ENCODE measurements at regions not wholly inside any gene's neighbourhood (a gene's known extent, or its start where the extent isn't known, plus 50 kb on each side); places are given as distances from the start of the nearest gene placed in this dataset.

- no peak for DNase-seq (ENCODE audit: low read depth)
- in situ Hi-C loops (cut with HindIII; ENCODE audit: low pct_unique_long_range_greater_than_20kb, low sequenced_read_pairs), result no loop called here
These were observed 367.2 kb downstream of the FGFR2 start for GRCh38 chr10:121231079-121231478.

- in situ Hi-C loops (cut with HindIII; ENCODE audit: low pct_unique_long_range_greater_than_20kb, low sequenced_read_pairs), result no loop called here
These were observed 365.8 kb downstream of the FGFR2 start for GRCh38 chr10:121232494-121232893.

DNA sequence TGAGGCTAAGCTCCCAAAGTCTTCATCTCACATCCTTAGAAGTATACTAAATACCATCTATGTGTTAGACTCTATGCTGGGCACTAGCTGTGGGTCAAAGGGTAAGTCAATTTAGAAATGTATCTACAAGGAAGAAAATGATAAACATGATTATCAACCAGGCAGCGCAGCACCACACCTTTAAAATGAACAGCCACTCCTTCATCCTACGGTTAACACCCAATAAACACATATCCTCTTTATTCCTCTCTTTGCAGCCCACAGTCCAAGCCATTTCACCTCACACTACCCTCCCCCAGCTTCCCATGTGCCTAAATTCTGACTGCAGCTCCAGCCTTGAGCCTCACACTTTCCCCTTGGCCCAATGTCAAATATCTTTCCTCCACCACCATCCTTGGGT lies 362.6 kb downstream of the FGFR2 start:
- in situ Hi-C loops (cut with HindIII; ENCODE audit: low pct_unique_long_range_greater_than_20kb, low sequenced_read_pairs), result no loop called here
- no peak for DNase-seq (ENCODE audit: low read depth)

More at GRCh38 chr10:121232494-121232893, 365.8 kb downstream of the FGFR2 start:
- no peak for DNase-seq (ENCODE audit: low read depth)

DNA sequence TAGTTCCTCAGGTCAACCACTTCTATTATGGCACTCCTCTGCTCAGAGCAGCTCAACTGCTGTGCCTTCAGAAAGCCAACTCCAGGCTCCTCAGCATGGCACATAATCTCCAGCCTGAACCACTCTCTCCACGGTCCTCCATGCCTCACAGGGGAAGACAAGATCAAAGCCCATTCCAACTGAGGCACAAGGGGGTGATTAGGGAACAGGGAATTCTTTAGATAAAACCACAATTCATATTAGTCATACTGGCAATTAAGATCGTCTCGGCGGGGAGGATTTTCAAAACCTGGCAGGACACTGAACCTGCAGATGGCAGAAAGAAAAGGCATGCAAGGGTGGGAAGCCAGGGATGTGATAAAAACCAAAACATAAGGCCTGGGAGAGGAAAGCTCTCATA lies 361.6 kb downstream of the FGFR2 start:
- DNase-seq (ENCODE audit: low read depth), result no peak
- in situ Hi-C loops (cut with HindIII; ENCODE audit: low pct_unique_long_range_greater_than_20kb, low sequenced_read_pairs), result no loop called here

- no peak for DNase-seq (ENCODE audit: low read depth)
- in situ Hi-C loops (cut with HindIII; ENCODE audit: low pct_unique_long_range_greater_than_20kb, low sequenced_read_pairs), result no loop called here
These were observed 360.5 kb downstream of the FGFR2 start for GRCh38 chr10:121237718-121238117.

- in situ Hi-C loops (cut with HindIII; ENCODE audit: low pct_unique_long_range_greater_than_20kb, low sequenced_read_pairs), result no loop called here
- no peak for DNase-seq (ENCODE audit: low read depth)
These were observed 358.2 kb downstream of the FGFR2 start for GRCh38 chr10:121240011-121240410.

DNA sequence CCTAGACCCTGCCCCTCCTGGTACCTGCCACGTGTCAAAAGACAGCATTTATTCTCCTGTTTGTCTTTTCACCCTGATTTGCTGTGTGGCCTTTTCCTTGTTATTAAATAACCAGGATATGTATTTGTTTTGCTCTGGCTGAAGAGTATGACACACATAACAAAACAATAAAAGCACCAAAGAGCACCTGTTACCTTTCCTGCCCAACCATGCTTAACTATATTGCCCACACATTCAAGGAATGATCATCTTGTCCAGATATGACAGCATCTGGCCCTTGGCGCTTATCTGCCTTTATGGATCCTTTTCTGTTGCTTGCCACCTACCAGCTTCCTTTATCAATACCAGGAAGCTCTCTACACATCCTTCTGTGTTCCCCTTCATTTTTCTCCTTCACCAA lies 357.7 kb downstream of the FGFR2 start:
- in situ Hi-C loops (cut with HindIII; ENCODE audit: low pct_unique_long_range_greater_than_20kb, low sequenced_read_pairs), result no loop called here
- no peak for DNase-seq (ENCODE audit: low read depth)

DNA sequence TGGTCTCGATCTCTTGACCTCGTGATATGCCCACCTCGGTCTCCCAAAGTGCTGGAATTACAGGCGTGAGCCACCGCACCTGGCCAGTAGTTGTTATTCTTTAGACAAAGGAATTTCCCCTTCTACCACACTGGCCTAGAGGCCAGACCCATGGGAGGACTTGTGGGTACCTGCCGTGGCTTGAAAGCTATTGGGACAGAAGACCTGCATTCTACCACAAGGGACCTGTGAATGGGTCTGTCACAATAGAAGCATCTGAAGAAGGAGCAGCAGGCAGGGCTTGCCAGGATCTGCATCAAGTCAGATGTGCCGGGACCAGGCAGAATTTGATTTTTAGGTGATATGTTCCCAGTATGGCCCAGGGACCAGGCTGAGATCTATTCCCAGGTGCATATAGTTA lies 356.9 kb downstream of the FGFR2 start:
- in situ Hi-C loops (cut with HindIII; ENCODE audit: low pct_unique_long_range_greater_than_20kb, low sequenced_read_pairs), result no loop called here
- DNase-seq (ENCODE audit: low read depth), result no peak

DNA sequence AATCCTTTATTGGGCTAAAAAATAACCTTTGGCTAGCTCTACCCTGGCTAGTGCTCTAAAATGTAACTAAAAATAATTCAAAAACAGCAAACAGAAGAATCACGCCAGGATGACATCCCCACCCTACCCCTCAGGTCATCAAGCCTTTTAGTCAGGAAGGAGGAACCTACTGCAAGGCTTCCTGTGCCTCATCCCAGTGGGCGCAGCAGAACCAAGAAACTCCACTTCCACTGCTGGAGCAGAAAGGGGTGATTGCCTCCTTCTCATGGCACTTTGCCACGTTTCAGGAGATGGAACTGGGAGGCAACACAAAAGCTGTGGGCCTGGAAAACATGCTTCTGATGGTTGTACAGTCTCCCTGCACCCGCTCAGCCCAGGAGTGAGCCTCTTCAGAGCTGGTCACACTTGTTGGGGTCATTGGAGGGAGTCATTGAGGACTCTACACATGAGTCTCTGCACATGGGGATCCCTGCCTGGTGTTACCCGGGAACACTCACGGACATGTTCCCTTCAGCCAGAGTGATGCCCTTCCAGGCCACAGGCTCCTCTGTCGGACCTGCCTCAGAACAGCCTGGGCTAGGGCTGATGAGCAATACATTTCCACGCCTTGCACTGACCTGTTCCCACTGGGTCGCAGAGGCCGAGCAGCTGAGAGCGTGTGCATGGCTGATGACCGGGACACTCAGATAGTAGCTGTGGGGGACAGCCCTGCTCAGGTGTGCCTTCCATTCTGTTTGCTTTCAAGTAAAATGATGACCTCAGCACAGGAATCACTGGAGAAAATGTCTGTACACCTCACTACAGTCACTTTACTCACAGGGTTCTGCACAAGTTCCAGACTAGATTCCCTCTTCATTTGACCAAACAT lies 355.3 kb downstream of the FGFR2 start:
- in situ Hi-C loops (cut with HindIII; ENCODE audit: low pct_unique_long_range_greater_than_20kb, low sequenced_read_pairs), result no loop called here
- no peak for DNase-seq (ENCODE audit: low read depth)

GRCh38 chr10:121243609-121244241 lies 354.5 kb downstream of the FGFR2 start:
- in situ Hi-C loops (cut with HindIII; ENCODE audit: low pct_unique_long_range_greater_than_20kb, low sequenced_read_pairs), result no loop called here
- no peak for DNase-seq (ENCODE audit: low read depth)

DNA sequence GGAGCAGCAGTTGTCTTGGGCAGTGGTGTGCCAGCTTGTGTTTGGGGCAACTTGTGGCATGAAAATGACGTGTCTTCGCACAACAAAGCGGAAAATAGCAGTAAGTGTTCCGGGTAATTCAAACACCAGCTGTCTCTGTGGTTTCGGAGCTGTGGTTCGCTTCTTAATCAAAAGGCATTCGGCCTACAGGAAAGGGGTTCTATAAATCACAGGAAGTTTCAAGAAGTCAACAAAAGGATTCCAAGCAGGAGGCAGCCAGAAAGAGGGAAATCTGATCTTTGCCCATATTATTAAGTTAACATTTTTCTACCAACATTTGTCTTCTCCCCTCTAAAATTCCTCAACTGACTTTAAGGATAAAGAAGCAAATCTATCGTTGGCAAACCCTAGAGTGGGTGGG lies 353.4 kb downstream of the FGFR2 start:
- in situ Hi-C loops (cut with HindIII; ENCODE audit: low pct_unique_long_range_greater_than_20kb, low sequenced_read_pairs), result no loop called here
- no peak for DNase-seq (ENCODE audit: low read depth)

GRCh38 chr10:121245754-121246153 lies 352.5 kb downstream of the FGFR2 start:
- in situ Hi-C loops (cut with HindIII; ENCODE audit: low pct_unique_long_range_greater_than_20kb, low sequenced_read_pairs), result no loop called here
- DNase-seq (ENCODE audit: low read depth), result no peak

- in situ Hi-C loops (cut with HindIII; ENCODE audit: low pct_unique_long_range_greater_than_20kb, low sequenced_read_pairs), result no loop called here
- no peak for DNase-seq (ENCODE audit: low read depth)
These were observed 350.0 kb downstream of the FGFR2 start for GRCh38 chr10:121248266-121248665.

DNA sequence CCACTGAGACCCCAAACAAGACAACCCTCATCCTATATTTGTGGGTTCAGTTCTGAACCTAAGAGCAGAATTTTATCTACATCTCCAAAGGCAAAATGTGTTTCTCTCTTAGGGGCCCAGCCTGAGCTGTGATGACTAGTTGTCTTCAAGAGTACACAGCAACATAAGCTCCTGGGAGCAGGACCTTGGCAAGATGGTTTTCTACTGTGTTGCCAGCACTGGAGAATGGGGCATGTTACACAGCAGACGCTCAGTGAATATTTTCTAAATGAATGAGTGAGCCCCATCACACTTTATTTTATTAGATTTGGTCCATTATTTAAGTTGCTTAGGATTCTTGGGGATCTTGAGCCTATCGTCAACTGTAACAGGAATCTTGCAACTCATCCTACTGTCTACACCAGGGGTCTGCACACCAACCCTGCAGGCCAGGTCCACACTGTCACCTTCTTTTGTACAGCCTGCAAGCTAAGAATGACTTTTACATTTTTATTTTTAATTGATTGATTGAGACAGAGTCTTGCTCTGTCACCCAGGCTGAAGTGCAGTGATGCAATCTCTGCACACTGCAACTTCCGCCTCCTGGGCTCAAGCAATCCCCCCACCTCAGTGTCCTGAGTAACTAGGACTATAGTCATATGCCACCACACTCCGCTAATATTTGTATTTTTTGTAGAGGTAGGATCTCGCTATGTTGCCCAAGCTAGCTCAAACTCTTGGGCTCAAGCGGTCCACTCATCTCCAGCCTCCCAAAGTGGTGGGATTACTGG lies 347.1 kb downstream of the FGFR2 start:
- in situ Hi-C loops (cut with HindIII; ENCODE audit: low pct_unique_long_range_greater_than_20kb, low sequenced_read_pairs), result no loop called here
- no peak for DNase-seq (ENCODE audit: low read depth)

DNA sequence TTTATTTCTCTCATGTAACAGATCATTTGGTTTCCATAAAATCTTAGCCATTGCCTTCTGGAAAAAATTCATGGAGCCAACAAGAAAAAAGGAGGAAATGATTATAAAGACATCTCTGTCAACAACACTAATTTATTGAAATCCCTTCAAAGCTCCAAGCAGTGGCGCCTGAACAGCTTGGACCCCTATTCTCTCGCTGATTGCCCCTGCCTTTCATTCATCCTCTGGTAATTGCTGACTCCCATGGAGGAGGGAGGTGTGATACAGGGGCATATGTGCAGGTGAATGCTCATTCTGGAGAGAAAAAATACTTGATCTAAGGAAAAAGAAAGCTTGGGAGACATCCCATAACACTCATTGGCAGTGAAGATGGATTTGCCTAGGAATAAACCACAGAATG lies 345.5 kb downstream of the FGFR2 start:
- no peak for DNase-seq (ENCODE audit: low read depth)
- in situ Hi-C loops (cut with HindIII; ENCODE audit: low pct_unique_long_range_greater_than_20kb, low sequenced_read_pairs), result no loop called here

GRCh38 chr10:121260377-121260776 lies 337.9 kb downstream of the FGFR2 start:
- in situ Hi-C loops (cut with HindIII; ENCODE audit: low pct_unique_long_range_greater_than_20kb, low sequenced_read_pairs), result no loop called here
- no peak for DNase-seq (ENCODE audit: low read depth)

DNA sequence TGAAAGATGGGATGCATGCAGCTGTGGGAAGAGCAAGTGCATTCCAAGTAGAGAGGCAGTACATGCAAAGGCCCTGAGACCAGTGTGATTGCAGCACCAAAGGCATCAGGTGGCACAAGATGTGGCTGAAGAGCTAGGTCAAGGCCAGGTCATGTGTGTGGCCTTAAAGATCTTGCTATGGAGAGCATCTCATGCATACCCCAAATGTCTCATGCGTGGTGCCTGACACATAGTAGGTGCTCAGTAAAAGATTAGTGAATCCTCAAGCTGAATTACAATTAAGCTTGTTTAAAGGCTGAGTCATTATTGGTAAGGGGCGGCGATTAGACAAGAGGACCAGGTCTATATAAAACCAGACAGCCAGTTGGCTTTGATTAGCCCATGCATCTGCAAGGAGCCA lies 336.6 kb downstream of the FGFR2 start:
- DNase-seq (ENCODE audit: low read depth), result no peak
- in situ Hi-C loops (cut with HindIII; ENCODE audit: low pct_unique_long_range_greater_than_20kb, low sequenced_read_pairs), result no loop called here

DNA sequence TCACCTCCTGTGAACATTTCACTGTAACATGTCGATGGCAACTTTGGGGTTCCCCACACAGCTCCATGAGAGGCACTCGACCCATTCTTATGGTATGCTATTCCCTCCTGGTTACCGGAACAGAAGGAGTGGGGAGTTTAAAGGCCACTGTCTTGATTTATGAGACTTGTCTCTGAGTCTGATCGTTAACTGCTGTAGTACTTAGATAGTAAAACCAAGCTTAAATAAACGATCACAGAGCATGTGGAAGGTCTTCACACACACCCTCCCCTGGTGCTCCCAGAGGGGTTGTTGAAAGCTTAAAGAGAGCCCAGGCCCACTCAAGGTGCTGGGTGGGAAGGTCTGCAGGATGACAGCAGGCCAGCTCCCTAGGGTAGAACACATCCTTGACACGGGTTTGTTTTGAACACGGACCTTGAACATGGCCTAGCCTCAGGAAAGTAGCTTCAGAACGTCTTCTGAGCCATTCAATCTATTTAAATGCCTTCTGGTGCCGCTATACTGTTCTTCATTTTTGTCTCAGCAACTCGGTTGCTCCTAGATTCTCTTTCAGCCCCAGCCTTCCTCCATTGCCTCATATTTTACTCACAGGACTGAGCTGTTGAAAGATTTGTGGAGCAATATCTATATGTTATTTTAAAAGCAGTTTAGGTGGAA lies 335.3 kb downstream of the FGFR2 start:
- no peak for DNase-seq (ENCODE audit: low read depth)
- in situ Hi-C loops (cut with HindIII; ENCODE audit: low pct_unique_long_range_greater_than_20kb, low sequenced_read_pairs), result no loop called here

DNA sequence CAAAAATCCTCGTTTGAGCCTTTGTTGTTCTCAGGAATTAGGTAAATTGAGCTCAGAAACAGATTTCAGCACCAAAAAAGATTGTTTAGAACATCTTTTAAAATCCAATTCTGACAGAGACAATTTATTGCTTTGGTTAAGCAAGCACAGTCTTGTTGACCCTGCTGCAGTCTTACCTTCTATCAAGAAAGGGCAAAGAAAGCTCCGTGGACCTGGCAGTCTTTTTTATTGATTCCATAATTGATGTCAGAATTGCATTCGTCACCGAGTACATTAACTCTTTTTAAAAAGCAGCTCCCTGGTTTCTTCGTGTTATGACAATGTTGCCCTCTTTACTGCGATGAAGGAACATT lies 334.8 kb downstream of the FGFR2 start:
- in situ Hi-C loops (cut with HindIII; ENCODE audit: low pct_unique_long_range_greater_than_20kb, low sequenced_read_pairs), result no loop called here
- DNase-seq (ENCODE audit: low read depth), result no peak

Data from Caki2 (cell line).